GM21576 (cell line): ENCODE measurements at regions not wholly inside any gene's neighbourhood (a gene's known extent, or its start where the extent isn't known, plus 50 kb on each side); places are given as distances from the start of the nearest gene placed in this dataset.

Source experiments
- ATAC-seq: cut with Tn5 transposase; IDR thresholded peaks from one replicate; pipeline ENCODE4 v1.9.1; 2021; ENCODE audit warnings: mild to moderate bottlenecking, moderate library complexity; ENCODE audit not compliant: unreplicated experiment

GRCh38 chr16:66219491-66219890, 147.0 kb upstream of the CDH5 start:
- ATAC-seq: no peak

- ATAC-seq: no peak
Measured at GRCh38 chr16:66212428-66212827, 154.1 kb upstream of the CDH5 start.

GRCh38 chr16:66211651-66212050, 154.8 kb upstream of the CDH5 start:
- ATAC-seq: no peak

- no peak for ATAC-seq
Measured at GRCh38 chr16:66207883-66208265, 158.6 kb upstream of the CDH5 start.

- no peak for ATAC-seq
Measured at GRCh38 chr16:66207139-66207882, 159.2 kb upstream of the CDH5 start.

- ATAC-seq: no peak
Measured at GRCh38 chr16:66206363-66206762, 160.1 kb upstream of the CDH5 start.

- no peak for ATAC-seq
Measured at GRCh38 chr16:66205287-66206231, 160.9 kb upstream of the CDH5 start.

GRCh38 chr16:66204756-66205155, 161.7 kb upstream of the CDH5 start:
- no peak for ATAC-seq

- ATAC-seq: no peak
Measured at GRCh38 chr16:66203476-66203875, 163.0 kb upstream of the CDH5 start.

GRCh38 chr16:66199189-66199588, 167.3 kb upstream of the CDH5 start:
- ATAC-seq: no peak

GRCh38 chr16:66198641-66199040, 167.8 kb upstream of the CDH5 start:
- ATAC-seq: no peak

- ATAC-seq: no peak
Measured at GRCh38 chr16:66197668-66198278, 168.7 kb upstream of the CDH5 start.

- no peak for ATAC-seq
Measured at GRCh38 chr16:66196770-66197169, 169.7 kb upstream of the CDH5 start.

GRCh38 chr16:66194866-66195265, 171.6 kb upstream of the CDH5 start:
- no peak for ATAC-seq

GRCh38 chr16:66193543-66194229, 172.8 kb upstream of the CDH5 start:
- ATAC-seq: no peak

GRCh38 chr16:66190411-66190810, 176.1 kb upstream of the CDH5 start:
- ATAC-seq: no peak

GRCh38 chr16:66189951-66190350, 176.5 kb upstream of the CDH5 start:
- no peak for ATAC-seq

GRCh38 chr16:66188917-66189725, 177.4 kb upstream of the CDH5 start:
- no peak for ATAC-seq

- no peak for ATAC-seq
Measured at GRCh38 chr16:66186251-66186785, 180.2 kb upstream of the CDH5 start.

GRCh38 chr16:66182592-66182991, 183.9 kb upstream of the CDH5 start:
- ATAC-seq: no peak
